HEK293 (cell line): ENCODE measurements at regions not wholly inside any gene's neighbourhood (a gene's known extent, or its start where the extent isn't known, plus 50 kb on each side); places are given as distances from the start of the nearest gene placed in this dataset.

ENCODE experiments used
- ZNF629 ChIP-seq: fragments of 450-650 bp; formaldehyde crosslinking; IDR thresholded peaks from 2 replicates; pipeline ENCODE4 v1.5.1; 2017; ENCODE audit warnings: missing biosample characterization, missing genetic modification characterization
- ZNF747 ChIP-seq: fragments of 450-650 bp; formaldehyde crosslinking; IDR thresholded peaks from 2 replicates; pipeline ENCODE4 v1.5.1; 2016; ENCODE audit warnings: missing biosample characterization, missing genetic modification characterization
- TF ChIP-seq, protein P1 (sequence below): fragments of 450-650 bp; formaldehyde crosslinking; IDR thresholded peaks from 2 replicates; pipeline ENCODE4 v1.5.1; 2016; ENCODE audit warnings: missing biosample characterization, missing genetic modification characterization

DNA sequence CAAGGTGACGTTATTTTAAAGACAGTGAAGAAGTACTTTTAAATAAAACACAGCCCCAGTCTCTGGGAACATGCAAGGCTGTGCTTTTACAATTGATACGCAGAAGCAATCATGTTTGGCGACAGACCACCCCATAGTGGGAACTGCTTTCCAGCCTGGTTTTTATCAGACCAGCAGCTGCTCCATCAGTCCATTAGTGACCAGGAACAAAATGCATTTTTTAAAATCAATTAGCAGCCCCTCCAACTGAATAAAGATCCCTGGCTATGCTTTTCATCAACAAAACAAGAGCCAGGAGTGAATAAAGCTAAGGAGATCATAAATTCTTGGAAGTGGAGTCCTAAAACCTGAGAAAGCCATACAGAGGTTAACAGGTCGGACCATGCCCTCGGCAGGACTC lies 153.0 kb upstream of the TENM3 start:
- no peak for TF ChIP-seq ZNF629 (tag by site-specific recombination)
- TF ChIP-seq, protein P1, sequence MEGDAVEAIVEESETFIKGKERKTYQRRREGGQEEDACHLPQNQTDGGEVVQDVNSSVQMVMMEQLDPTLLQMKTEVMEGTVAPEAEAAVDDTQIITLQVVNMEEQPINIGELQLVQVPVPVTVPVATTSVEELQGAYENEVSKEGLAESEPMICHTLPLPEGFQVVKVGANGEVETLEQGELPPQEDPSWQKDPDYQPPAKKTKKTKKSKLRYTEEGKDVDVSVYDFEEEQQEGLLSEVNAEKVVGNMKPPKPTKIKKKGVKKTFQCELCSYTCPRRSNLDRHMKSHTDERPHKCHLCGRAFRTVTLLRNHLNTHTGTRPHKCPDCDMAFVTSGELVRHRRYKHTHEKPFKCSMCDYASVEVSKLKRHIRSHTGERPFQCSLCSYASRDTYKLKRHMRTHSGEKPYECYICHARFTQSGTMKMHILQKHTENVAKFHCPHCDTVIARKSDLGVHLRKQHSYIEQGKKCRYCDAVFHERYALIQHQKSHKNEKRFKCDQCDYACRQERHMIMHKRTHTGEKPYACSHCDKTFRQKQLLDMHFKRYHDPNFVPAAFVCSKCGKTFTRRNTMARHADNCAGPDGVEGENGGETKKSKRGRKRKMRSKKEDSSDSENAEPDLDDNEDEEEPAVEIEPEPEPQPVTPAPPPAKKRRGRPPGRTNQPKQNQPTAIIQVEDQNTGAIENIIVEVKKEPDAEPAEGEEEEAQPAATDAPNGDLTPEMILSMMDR (tag by site-specific recombination): no peak
- TF ChIP-seq ZNF747: no peak
